ENCODE measurements at regions not wholly inside any gene's neighbourhood (a gene's known extent, or its start where the extent isn't known, plus 50 kb on each side); places are given as distances from the start of the nearest gene placed in this dataset.
"Not testable (repeated sequence)": the region's sequence is repeated elsewhere in the genome, so short reads cannot be mapped to it uniquely, and the experiment has no call there.

- DNase-seq (ENCODE audit: low spot score), result no peak
Observed at GRCh38 chr1:209109001-209109785, 474.3 kb upstream of the CAMK1G start.

GRCh38 chr1:209113521-209113920 is 470.0 kb upstream of the CAMK1G start:
- no peak for DNase-seq (ENCODE audit: low spot score)

- DNase-seq (ENCODE audit: low spot score), result no peak
Observed at GRCh38 chr1:209116705-209117104, 466.8 kb upstream of the CAMK1G start.

- no peak for DNase-seq (ENCODE audit: low spot score)
Observed at GRCh38 chr1:209123601-209124000, 459.9 kb upstream of the CAMK1G start.

GRCh38 chr1:209129091-209129490 is 454.4 kb upstream of the CAMK1G start:
- DNase-seq (ENCODE audit: low spot score), result not testable (repeated sequence)

GRCh38 chr1:209130886-209131285 is 452.6 kb upstream of the CAMK1G start:
- no peak for DNase-seq (ENCODE audit: low spot score)

GRCh38 chr1:209132736-209133467 is 450.6 kb upstream of the CAMK1G start:
- DNase-seq (ENCODE audit: low spot score), result no peak

- DNase-seq (ENCODE audit: low spot score), result no peak
Observed at GRCh38 chr1:209134001-209134400, 449.5 kb upstream of the CAMK1G start.

- no peak for DNase-seq (ENCODE audit: low spot score)
Observed at GRCh38 chr1:209143916-209144315, 439.6 kb upstream of the CAMK1G start.

GRCh38 chr1:209150114-209150513 is 433.4 kb upstream of the CAMK1G start:
- peak; percentile 16 for DNase-seq (ENCODE audit: low spot score)

GRCh38 chr1:209153411-209153810 is 430.1 kb upstream of the CAMK1G start:
- no peak for DNase-seq (ENCODE audit: low spot score)

- DNase-seq (ENCODE audit: low spot score), result no peak
Observed at GRCh38 chr1:209154912-209155311, 428.6 kb upstream of the CAMK1G start.

- DNase-seq (ENCODE audit: low spot score), result no peak
Observed at GRCh38 chr1:209155546-209155945, 428.0 kb upstream of the CAMK1G start.

GRCh38 chr1:209156991-209157390 is 426.5 kb upstream of the CAMK1G start:
- no peak for DNase-seq (ENCODE audit: low spot score)

- no peak for DNase-seq (ENCODE audit: low spot score)
Observed at GRCh38 chr1:209157546-209158249, 425.8 kb upstream of the CAMK1G start.

GRCh38 chr1:209158851-209159250 is 424.7 kb upstream of the CAMK1G start:
- DNase-seq (ENCODE audit: low spot score), result no peak

- no peak for DNase-seq (ENCODE audit: low spot score)
Observed at GRCh38 chr1:209160230-209160629, 423.3 kb upstream of the CAMK1G start.

- no peak for DNase-seq (ENCODE audit: low spot score)
Observed at GRCh38 chr1:209162651-209163050, 420.9 kb upstream of the CAMK1G start.

GRCh38 chr1:209168204-209168603 is 415.3 kb upstream of the CAMK1G start:
- no peak for DNase-seq (ENCODE audit: low spot score)

GRCh38 chr1:209171151-209171550 is 412.4 kb upstream of the CAMK1G start:
- no peak for DNase-seq (ENCODE audit: low spot score)

- DNase-seq (ENCODE audit: low spot score), result no peak
Observed at GRCh38 chr1:209172286-209172685, 411.2 kb upstream of the CAMK1G start.

GRCh38 chr1:209172792-209173542 is 410.5 kb upstream of the CAMK1G start:
- DNase-seq (ENCODE audit: low spot score), result not testable (repeated sequence)

Measured in AG20443 (cell line).